Activated CD4-positive, alpha-beta T cell treated with anti-CD3 and anti-CD28 coated beads, Interleukin-2, amount 50 U/mL, for 48 hours (primary cell): ENCODE measurements at regions not wholly inside any gene's neighbourhood (a gene's known extent, or its start where the extent isn't known, plus 50 kb on each side); places are given as distances from the start of the nearest gene placed in this dataset.

ENCODE experiments used
- DNase-seq, 2 experiments: peaks; one replicate each; pipeline ENCODE4 v3.0.0-alpha.2; 2020

GRCh38 chr17:13297183-13297582 lies 279.4 kb upstream of the ELAC2 start:
- DNase-seq = no peak

GRCh38 chr17:13293421-13293820 lies 275.6 kb upstream of the ELAC2 start:
- no peak for DNase-seq

- no peak for DNase-seq
Observed at GRCh38 chr17:13292291-13292690, 274.5 kb upstream of the ELAC2 start.

GRCh38 chr17:13288248-13288647 lies 270.4 kb upstream of the ELAC2 start:
- no peak for DNase-seq

- no peak for DNase-seq
Observed at GRCh38 chr17:13287226-13287625, 269.4 kb upstream of the ELAC2 start.

GRCh38 chr17:13283606-13284005 lies 265.8 kb upstream of the ELAC2 start:
- no peak for DNase-seq

- no peak for DNase-seq
Observed at GRCh38 chr17:13281626-13282025, 263.8 kb upstream of the ELAC2 start.

GRCh38 chr17:13273806-13274205 lies 256.0 kb upstream of the ELAC2 start:
- no peak for DNase-seq

- DNase-seq = no peak
Observed at GRCh38 chr17:13272296-13272695, 254.5 kb upstream of the ELAC2 start.

GRCh38 chr17:13268791-13269595 lies 251.2 kb upstream of the ELAC2 start:
- no peak for DNase-seq

- no peak for DNase-seq
Observed at GRCh38 chr17:13266606-13267005, 248.8 kb upstream of the ELAC2 start.

GRCh38 chr17:13265311-13265710 lies 247.5 kb upstream of the ELAC2 start:
- DNase-seq = no peak

GRCh38 chr17:13263746-13264145 lies 245.9 kb upstream of the ELAC2 start:
- DNase-seq = no peak

GRCh38 chr17:13256545-13256944 lies 238.7 kb upstream of the ELAC2 start:
- DNase-seq = no peak

GRCh38 chr17:13253733-13254410 lies 236.0 kb upstream of the ELAC2 start:
- no peak for DNase-seq

- DNase-seq = no peak
Observed at GRCh38 chr17:13244513-13244912, 226.7 kb upstream of the ELAC2 start.

- no peak for DNase-seq
Observed at GRCh38 chr17:13243585-13243984, 225.8 kb upstream of the ELAC2 start.

GRCh38 chr17:13240851-13241250 lies 223.0 kb upstream of the ELAC2 start:
- no peak for DNase-seq

- no peak for DNase-seq
Observed at GRCh38 chr17:13230350-13231264, 212.8 kb upstream of the ELAC2 start.

- DNase-seq = no peak
Observed at GRCh38 chr17:13228225-13228624, 210.4 kb upstream of the ELAC2 start.

- no peak for DNase-seq
Observed at GRCh38 chr17:13222975-13223374, 205.1 kb upstream of the ELAC2 start.

- no peak for DNase-seq
Observed at GRCh38 chr17:13212860-13213259, 195.0 kb upstream of the ELAC2 start.

GRCh38 chr17:13209081-13209480 lies 191.3 kb upstream of the ELAC2 start:
- DNase-seq = no peak
